ENCODE measurements at regions not wholly inside any gene's neighbourhood (a gene's known extent, or its start where the extent isn't known, plus 50 kb on each side); places are given as distances from the start of the nearest gene placed in this dataset.

DNA sequence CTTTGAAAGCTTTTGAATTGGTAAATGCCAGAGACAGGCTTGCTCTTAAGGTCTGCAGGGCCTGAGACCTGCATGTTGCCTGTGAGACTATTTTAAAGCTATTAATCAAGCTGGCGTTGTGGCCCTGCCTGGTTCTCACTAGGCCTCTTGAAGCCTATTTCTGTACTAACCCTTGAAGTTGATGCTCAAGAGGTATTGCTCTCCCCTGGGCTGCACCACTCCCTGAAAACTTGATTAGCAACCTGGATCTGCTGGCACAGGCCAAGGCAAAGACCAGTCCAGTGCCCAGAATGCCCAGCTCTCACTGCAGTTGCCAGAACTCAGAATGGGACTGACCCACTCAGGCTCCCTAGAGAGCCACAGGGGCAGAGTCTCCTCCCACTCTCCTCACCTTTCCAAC is 220.0 kb upstream of the MEOX2 start:
- TF ChIP-seq POLR2A (IDR thresholded peaks at IDR 0.05), result no peak
- TF ChIP-seq, protein P1, sequence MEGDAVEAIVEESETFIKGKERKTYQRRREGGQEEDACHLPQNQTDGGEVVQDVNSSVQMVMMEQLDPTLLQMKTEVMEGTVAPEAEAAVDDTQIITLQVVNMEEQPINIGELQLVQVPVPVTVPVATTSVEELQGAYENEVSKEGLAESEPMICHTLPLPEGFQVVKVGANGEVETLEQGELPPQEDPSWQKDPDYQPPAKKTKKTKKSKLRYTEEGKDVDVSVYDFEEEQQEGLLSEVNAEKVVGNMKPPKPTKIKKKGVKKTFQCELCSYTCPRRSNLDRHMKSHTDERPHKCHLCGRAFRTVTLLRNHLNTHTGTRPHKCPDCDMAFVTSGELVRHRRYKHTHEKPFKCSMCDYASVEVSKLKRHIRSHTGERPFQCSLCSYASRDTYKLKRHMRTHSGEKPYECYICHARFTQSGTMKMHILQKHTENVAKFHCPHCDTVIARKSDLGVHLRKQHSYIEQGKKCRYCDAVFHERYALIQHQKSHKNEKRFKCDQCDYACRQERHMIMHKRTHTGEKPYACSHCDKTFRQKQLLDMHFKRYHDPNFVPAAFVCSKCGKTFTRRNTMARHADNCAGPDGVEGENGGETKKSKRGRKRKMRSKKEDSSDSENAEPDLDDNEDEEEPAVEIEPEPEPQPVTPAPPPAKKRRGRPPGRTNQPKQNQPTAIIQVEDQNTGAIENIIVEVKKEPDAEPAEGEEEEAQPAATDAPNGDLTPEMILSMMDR (IDR thresholded peaks at IDR 0.05), result no peak
- DNase-seq (peak in 3 of 5 donors; percentile 8 to 64 (median 17)), ATAC-seq (peak in 3 of 4 donors; percentile 13 to 83 (median 26))
- no peaks in the 10 kb centered on the region for H3K9me3 ChIP-seq
- no peaks in the 10 kb centered on the region for H3K36me3 ChIP-seq
- peak overlapping the region in 2 of 12 donors; percentile 31 to 38 for H3K27ac ChIP-seq
- no peak overlapping the region for H3K4me3 ChIP-seq
- WGBS, 4 donors, result 57 to 75% (median 59%) methylated on average over 1 of the region's 1 CpG
- H3K4me1 ChIP-seq, result peaks cover 0 to 2% (median 0%) of the 10 kb centered on the region in 12 donors
- no peaks in the 10 kb centered on the region for H3K27me3 ChIP-seq
- intact Hi-C loops (cut with DNase I), result no loop called here

DNA sequence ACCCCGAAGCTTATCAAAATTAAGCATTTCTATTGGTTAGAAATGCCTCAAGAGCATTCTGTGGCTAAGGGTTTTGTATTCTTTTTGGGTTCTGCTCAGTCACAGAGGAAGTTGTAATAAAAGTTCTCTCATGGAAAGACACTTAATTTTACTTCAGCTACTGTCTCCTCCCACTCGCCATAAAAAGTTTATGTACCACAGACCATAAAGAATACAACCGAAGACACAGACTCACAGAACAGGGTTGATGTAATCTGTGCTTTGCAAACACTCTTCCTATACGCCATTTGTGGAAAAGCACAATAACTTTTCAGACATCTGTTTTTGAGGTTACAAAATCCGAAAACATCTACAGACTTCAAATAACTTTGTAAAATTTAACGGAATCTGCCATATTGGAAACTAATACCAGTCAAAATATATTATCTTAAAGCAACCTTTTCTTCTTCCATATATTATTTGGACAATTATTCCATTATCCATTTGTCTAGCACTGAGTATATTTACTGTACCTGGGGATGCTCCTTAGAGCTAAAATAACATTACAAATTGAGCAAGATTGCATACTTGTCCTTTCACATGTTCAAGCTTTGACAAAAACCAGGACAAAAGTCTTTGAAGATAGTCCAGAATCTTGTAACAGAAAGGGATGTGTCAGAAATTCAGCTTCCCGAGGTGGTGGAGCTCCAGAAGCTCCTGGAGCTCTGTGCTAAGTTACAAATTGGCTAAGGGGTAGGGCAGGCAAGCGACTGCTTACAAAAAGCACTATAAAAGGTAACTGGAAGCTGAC is 219.0 kb upstream of the MEOX2 start:
- TF ChIP-seq, protein P1 (IDR thresholded peaks at IDR 0.05), result no peak
- H3K9me3 ChIP-seq, result no peaks in the 10 kb centered on the region
- peak overlapping the region in 1 of 12 donors; percentile 48 for H3K27ac ChIP-seq
- no peak for DNase-seq
- no peaks in the 10 kb centered on the region for H3K36me3 ChIP-seq
- no peak overlapping the region for H3K4me3 ChIP-seq
- no peaks in the 10 kb centered on the region for H3K27me3 ChIP-seq
- intact Hi-C loops (cut with DNase I), result no loop called here
- ATAC-seq, result no peak
- WGBS, 4 donors, result 86 to 90% (median 87%) methylated on average over 8 of the region's 8 CpGs
- peaks cover 0 to 2% (median 0%) of the 10 kb centered on the region in 12 donors for H3K4me1 ChIP-seq

DNA sequence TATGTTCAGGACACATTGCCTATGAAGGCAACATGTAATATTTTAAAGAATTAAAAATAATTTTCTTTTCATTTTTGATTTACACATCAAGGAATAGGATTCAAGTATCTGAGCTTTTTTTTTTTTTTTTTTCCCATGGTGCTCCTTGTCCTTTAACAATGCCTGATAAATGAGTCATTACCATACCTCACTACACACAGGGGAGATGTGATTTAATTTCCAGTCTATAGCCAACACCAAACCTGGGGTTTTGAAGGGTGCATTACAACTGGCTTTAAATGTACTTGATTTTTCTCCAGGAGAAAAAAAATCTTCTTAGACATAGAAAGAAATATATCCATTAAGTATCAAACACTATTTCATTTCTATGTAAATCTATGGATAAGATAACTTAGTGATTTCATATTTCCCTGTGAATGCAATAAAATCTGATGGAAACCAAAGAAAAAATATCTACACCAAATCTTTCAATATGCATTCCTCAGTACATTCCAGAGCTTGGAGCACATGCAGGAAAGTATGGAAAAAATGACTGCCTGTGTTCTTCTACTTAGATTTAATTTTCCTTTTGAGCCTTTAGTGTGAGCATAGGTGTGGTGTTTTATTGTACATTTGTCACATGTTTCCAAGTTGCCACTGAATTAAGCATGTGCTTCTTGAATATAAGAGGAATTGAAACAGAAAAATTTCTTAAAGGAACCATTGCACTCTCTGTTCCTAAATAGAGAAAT is 204.8 kb upstream of the MEOX2 start:
- TF ChIP-seq POLR2A (IDR thresholded peaks at IDR 0.05), result no peak
- TF ChIP-seq, protein P1 (IDR thresholded peaks at IDR 0.05), result no peak
- DNase-seq (no peak), ATAC-seq (no peak)
- Histone ChIP-seq H3K36me3 (no peaks in the 10 kb centered on the region), H3K4me3 (no peak overlapping the region), H3K9me3 (no peaks in the 10 kb centered on the region), H3K27me3 (no peaks in the 10 kb centered on the region), H3K4me1 (peaks cover 0 to 9% (median 0%) of the 10 kb centered on the region in 12 donors), H3K27ac (no peak overlapping the region)
- intact Hi-C loops (cut with DNase I), result no loop called here

DNA sequence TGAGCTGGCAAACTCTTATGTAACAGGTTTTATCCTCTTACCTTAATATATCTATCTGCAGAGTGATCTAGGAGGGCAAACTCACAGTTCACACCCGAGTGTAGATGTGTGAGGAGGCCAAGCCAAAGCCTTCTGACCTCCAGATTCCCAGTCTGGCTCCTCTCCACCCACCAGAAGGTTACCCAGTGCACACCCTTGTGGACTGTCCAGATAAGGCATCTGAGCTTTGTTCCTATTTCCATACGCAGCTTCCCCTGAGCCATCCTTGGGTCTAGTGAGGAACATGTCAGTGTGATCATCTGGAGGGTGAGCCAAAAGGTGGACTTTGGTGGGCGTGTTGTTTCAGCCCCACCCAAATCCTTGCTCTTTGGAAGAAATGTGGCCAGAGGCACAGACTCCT is 203.0 kb upstream of the MEOX2 start:
- peaks cover 0 to 9% (median 0%) of the 10 kb centered on the region in 12 donors for H3K4me1 ChIP-seq
- intact Hi-C loops (cut with DNase I), result loop anchor here in 1 of 10 donors (5.0 kb wide), 2 partner anchors 37 to 122 kb away; no protein-coding TSS in a partner anchor
- H3K9me3 ChIP-seq, result no peaks in the 10 kb centered on the region
- H3K36me3 ChIP-seq, result no peaks in the 10 kb centered on the region
- ATAC-seq (peak in 3 of 4 donors; percentile 70 to 82 (median 81)), DNase-seq (peak in 4 of 5 donors; percentile 19 to 36 (median 32))
- 44 to 74% (median 60%) methylated on average over 3 of the region's 3 CpGs for WGBS, 4 donors
- TF ChIP-seq, protein P1 (IDR thresholded peaks at IDR 0.05), result peak; percentile 15 to 54 (median 40)
- no peak for TF ChIP-seq POLR2A (IDR thresholded peaks at IDR 0.05)
- peak overlapping the region in 3 of 12 donors; percentile 4 to 20 (median 10) for H3K4me3 ChIP-seq
- no peaks in the 10 kb centered on the region for H3K27me3 ChIP-seq
- peak overlapping the region in 1 of 12 donors; percentile 40 for H3K27ac ChIP-seq
